ENCODE measurements at regions not wholly inside any gene's neighbourhood (a gene's known extent, or its start where the extent isn't known, plus 50 kb on each side); places are given as distances from the start of the nearest gene placed in this dataset.

GRCh38 chr4:27141530-27141929 lies 280.9 kb downstream of the STIM2 start:
- ChIA-PET POLR2A (ENCODE audit: unreplicated experiment) (no interaction called here), CTCF (no interaction called here)
- no peak overlapping the region for H3K4me2 ChIP-seq
- H4K20me1 ChIP-seq (ENCODE audit: insufficient read depth): no peaks in the 10 kb centered on the region
- TF ChIP-seq CTCF (conservative IDR thresholded peaks at IDR 0.05): no peak
- no peak for TF ChIP-seq EZH2 (IDR thresholded peaks at IDR 0.05; ENCODE audit: low read depth)
- no peaks in the 10 kb centered on the region for H3F3A ChIP-seq (ENCODE audit: insufficient read depth, low read depth)
- H3K4me3 ChIP-seq: no peak overlapping the region
- no peak overlapping the region for H3K27ac ChIP-seq
- no peaks in the 10 kb centered on the region for H3K9me2 ChIP-seq (ENCODE audit: insufficient read depth)
- intact Hi-C loops (cut with micrococcal nuclease; ENCODE audit: unreplicated experiment): no loop called here
- no peak overlapping the region for H2AFZ ChIP-seq
- no peaks in the 10 kb centered on the region for H3K9me3 ChIP-seq (ENCODE audit: insufficient read depth, low read depth)
- no peaks in the 10 kb centered on the region for H3K27me3 ChIP-seq (ENCODE audit: insufficient read depth, low read depth)
- no TSS peak for BruUV-seq (replicated peaks)
- no peaks in the 10 kb centered on the region for H3K79me2 ChIP-seq (ENCODE audit: low read depth)
- H3K4me1 ChIP-seq (replicated peaks; ENCODE audit: insufficient read depth): no peaks in the 10 kb centered on the region
- DNase-seq: no peak
- H3K36me3 ChIP-seq (ENCODE audit: low read depth): no peaks in the 10 kb centered on the region

- TF ChIP-seq CTCF (conservative IDR thresholded peaks at IDR 0.05) (no peak), EZH2 (IDR thresholded peaks at IDR 0.05; ENCODE audit: low read depth) (no peak)
- no peaks in the 10 kb centered on the region for H3K9me2 ChIP-seq (ENCODE audit: insufficient read depth)
These were observed 282.2 kb downstream of the STIM2 start for GRCh38 chr4:27142841-27143240.

GRCh38 chr4:27145597-27145996 lies 285.0 kb downstream of the STIM2 start:
- Histone ChIP-seq H3K79me2 (ENCODE audit: low read depth) (no peaks in the 10 kb centered on the region), H4K20me1 (ENCODE audit: insufficient read depth) (no peaks in the 10 kb centered on the region), H3K4me3 (no peak overlapping the region), H3K36me3 (ENCODE audit: low read depth) (no peaks in the 10 kb centered on the region), H3K9me2 (ENCODE audit: insufficient read depth) (no peaks in the 10 kb centered on the region), H3K4me2 (no peak overlapping the region), H3F3A (ENCODE audit: insufficient read depth, low read depth) (no peaks in the 10 kb centered on the region), H2AFZ (no peak overlapping the region), H3K4me1 (replicated peaks; ENCODE audit: insufficient read depth) (no peaks in the 10 kb centered on the region), H3K27ac (no peak overlapping the region), H3K27me3 (ENCODE audit: insufficient read depth, low read depth) (no peaks in the 10 kb centered on the region), H3K9me3 (ENCODE audit: insufficient read depth, low read depth) (no peaks in the 10 kb centered on the region)
- POLR2A ChIA-PET (ENCODE audit: unreplicated experiment): no interaction called here
- no peak for TF ChIP-seq EZH2 (IDR thresholded peaks at IDR 0.05; ENCODE audit: low read depth)
- no peak for TF ChIP-seq CTCF (conservative IDR thresholded peaks at IDR 0.05)
- no TSS peak for BruUV-seq (replicated peaks)
- intact Hi-C loops (cut with micrococcal nuclease; ENCODE audit: unreplicated experiment): no loop called here
- CTCF ChIA-PET: no interaction called here
- no peak for DNase-seq

More at GRCh38 chr4:27142841-27143240, 282.2 kb downstream of the STIM2 start:
- POLR2A ChIA-PET (ENCODE audit: unreplicated experiment): no interaction called here
- CTCF ChIA-PET: no interaction called here
- DNase-seq: no peak
- H3F3A ChIP-seq (ENCODE audit: insufficient read depth, low read depth): no peaks in the 10 kb centered on the region
- no peaks in the 10 kb centered on the region for H3K36me3 ChIP-seq (ENCODE audit: low read depth)
- H3K4me2 ChIP-seq: no peak overlapping the region
- H3K27ac ChIP-seq: no peak overlapping the region
- intact Hi-C loops (cut with micrococcal nuclease; ENCODE audit: unreplicated experiment): no loop called here
- no peaks in the 10 kb centered on the region for H3K27me3 ChIP-seq (ENCODE audit: insufficient read depth, low read depth)
- H3K4me1 ChIP-seq (replicated peaks; ENCODE audit: insufficient read depth): no peaks in the 10 kb centered on the region
- no peaks in the 10 kb centered on the region for H3K79me2 ChIP-seq (ENCODE audit: low read depth)
- BruUV-seq (replicated peaks): no TSS peak
- H3K4me3 ChIP-seq: no peak overlapping the region
- H3K9me3 ChIP-seq (ENCODE audit: insufficient read depth, low read depth): no peaks in the 10 kb centered on the region
- H2AFZ ChIP-seq: no peak overlapping the region
- H4K20me1 ChIP-seq (ENCODE audit: insufficient read depth): no peaks in the 10 kb centered on the region
